HG02852 (cell line): ENCODE measurements at regions not wholly inside any gene's neighbourhood (a gene's known extent, or its start where the extent isn't known, plus 50 kb on each side); places are given as distances from the start of the nearest gene placed in this dataset.
"Not testable (repeated sequence)": the region's sequence is repeated elsewhere in the genome, so short reads cannot be mapped to it uniquely, and the experiment has no call there.

Experiments used
- ATAC-seq: cut with Tn5 transposase; IDR thresholded peaks from one replicate; pipeline ENCODE4 v1.9.1; 2021; ENCODE audit warnings: mild to moderate bottlenecking, moderate library complexity; ENCODE audit not compliant: unreplicated experiment

DNA sequence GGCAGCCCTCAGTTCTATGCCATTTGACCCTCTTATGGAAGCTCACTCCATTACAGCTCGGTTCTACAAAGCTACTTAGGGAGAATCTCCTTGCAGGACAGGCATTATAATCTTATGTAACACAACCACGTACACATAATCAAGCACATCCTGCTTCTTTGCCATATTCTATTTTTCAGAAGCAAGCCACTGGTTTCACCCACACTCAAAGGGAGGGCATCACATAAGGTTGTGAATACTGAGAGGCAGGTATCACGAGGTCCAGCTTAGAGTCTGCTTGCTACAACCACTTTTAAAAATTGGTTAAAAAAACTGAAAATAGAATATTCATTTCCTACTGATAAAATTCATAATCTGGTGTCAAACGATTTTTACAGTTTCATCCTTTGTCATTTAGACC lies 589.2 kb downstream of the SLC16A7 start:
- ATAC-seq = no peak

DNA sequence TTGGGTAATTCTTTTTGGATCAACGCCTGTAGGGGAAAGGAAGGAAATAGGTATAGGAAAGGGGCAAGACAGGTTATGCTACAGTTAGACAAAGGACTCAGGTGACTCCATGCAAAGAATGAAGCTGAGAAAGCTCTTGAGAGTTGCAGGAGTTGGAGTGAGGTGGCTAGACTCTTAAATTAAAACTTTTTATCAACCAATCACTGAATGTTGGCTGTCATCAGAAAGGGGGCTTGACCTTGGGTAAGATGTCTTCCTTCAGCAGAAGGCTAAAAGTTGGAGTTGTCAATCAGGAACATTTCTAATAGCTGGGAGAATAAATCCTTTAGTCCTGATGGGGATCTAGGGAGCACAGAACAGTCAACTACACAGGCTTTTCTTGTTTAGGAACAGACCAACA lies 595.4 kb downstream of the SLC16A7 start:
- no peak for ATAC-seq

DNA sequence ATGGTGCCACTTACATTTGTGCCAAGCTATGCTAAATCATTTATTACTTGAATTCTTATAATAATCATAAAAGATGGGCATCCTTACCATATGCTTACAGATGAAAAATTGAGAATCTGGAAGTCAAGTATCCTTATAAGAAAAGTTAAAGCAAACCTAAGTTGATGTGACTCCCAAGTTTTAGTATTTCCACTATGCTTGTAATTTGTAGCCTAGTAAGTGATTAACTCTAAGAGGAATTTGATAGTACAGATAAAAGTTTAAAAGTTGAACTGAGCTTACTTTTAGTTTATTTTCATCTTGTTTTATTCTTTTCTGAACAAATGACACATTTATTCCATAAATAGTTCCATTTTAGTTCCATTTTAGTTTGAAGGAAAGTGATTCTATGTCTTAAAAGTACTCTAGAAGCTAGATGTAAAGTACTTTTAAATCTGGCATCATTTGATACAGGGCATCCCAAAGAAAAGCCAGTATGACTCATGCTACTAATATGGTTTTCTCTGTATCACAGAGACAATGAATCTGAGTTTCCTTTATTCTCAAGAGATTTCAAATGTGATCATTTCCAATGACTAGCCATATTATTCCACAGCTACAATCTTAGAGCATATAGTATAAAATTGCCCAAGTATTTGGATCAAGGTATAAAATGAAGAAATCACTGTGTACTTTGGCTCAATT lies 596.0 kb downstream of the SLC16A7 start:
- no peak for ATAC-seq

DNA sequence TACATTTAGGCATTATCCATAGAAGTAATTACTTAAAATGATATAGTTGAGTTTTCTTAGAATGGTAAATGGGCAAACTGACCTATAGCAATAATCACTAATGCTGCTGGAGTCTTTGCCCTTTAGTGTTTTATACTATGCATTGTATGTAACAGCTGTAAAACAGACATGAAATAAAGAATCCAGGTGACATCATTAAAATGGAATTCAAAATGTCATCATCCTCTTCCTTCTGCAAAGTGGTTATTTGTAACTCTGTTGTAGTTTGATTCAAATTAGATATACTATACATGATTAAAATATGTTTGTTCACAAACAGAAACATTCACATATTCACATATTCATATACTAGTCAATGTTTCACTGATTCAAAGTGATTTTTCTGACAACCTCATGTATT lies 598.8 kb downstream of the SLC16A7 start:
- ATAC-seq = no peak

DNA sequence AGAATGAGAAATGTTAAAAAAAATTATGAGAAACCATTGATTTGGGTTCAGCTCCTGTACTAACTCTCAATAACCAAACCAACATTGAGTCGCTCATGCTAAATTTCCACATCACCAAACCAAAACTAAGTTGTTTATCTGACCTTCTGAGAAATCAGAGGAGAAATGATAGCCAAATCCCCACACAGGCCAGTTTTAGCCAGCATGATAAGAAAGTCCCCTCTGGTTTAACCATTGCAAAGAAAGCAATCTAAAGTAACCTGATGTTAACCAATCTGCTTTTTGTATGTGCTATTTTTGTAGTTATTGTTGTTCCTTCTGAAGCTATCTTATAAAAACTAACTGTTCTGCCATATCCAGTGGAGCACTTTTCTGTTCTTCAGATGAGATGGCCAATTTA lies 599.7 kb downstream of the SLC16A7 start:
- no peak for ATAC-seq

DNA sequence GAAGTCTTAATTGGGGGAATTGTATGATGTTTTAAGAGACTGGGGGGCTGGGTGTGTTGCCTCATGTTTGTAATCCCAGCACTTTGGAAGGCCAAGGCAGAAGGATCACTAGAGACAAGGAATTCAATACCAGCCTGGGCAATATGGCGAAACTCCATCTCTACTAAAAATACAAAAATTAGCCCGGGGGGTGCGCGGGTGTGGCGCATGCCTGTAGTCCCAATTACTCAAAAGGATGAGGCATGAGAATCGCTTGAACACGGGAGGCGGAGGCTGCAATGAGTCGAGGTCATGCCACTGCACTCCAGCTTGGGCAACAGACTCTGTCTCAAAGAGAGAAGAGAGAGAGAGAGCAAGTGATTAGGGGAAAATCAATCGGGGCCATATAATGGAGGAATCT lies 600.5 kb downstream of the SLC16A7 start:
- no peak for ATAC-seq

DNA sequence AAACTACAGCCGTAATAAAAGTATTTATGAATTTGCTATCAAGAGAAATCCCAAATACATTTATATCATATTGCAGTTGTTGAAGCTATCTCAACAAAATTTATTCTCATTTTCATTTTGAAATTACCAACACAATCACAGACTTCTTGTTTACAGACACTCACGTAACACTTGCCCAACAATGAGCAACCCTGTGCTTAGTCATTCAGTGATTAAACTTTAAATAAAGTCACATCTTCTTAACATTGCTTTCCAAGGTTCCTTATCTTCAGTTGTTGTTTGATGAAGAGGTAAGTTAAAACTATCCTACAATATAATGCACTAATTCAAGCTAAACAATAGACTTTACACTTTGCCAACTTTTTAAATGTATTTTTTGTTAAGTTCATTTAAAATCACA lies 601.8 kb downstream of the SLC16A7 start:
- ATAC-seq = no peak

DNA sequence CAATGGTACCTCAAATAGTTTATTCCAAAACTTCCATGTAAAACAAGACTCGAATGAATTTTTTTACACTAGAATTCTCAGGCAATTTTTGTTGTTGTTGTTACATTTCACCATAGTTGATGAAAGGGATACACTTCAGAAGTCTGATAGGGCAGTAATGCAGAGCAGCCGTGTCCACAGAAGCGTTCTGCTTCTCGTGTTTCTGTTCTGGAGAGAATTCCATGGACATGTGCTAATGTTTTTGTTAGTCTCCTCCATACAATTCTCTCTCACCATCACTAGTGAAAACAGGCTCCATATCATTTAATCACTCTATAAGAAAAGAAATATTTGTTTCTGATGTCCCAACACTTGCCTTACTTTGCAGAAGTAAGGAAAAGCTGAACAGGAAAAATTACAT lies 606.1 kb downstream of the SLC16A7 start:
- ATAC-seq = no peak

DNA sequence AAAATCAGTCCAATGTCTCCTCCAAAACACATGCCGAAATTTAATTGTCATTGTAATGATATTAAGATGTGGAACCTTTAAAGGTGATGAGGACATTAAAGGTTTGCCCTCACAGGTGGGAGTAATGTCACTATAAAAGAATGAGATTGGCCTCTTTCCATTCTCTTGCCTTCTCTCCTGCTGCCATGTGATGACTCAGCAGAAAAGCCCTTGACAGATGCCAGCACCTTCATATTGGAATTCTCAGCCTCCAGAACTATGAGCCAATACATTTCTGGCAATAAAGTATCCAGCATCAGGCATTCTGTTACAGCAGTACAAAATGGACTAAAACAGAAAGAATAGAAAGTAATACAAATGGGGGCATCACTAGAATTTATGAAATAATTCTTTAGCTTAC lies 609.7 kb downstream of the SLC16A7 start:
- no peak for ATAC-seq

DNA sequence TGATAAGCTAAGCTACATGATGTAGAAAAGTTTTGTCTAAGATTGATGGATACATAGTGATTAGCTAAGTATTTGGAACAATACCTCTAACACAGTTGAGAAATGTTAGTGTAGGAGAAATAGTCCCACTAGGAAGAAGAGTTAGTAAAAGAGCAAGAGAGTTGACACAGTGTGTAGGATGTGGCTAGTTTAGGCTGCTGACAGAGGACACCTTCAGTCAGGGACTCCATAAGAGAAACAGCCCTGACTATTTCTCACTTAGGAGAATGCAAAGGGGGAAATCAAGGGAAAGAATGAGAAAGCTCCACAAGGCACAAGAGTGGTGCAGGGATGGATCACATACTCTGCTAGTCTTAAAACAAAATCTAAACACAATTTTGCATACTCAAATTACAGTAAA lies 613.7 kb downstream of the SLC16A7 start:
- ATAC-seq = no peak

DNA sequence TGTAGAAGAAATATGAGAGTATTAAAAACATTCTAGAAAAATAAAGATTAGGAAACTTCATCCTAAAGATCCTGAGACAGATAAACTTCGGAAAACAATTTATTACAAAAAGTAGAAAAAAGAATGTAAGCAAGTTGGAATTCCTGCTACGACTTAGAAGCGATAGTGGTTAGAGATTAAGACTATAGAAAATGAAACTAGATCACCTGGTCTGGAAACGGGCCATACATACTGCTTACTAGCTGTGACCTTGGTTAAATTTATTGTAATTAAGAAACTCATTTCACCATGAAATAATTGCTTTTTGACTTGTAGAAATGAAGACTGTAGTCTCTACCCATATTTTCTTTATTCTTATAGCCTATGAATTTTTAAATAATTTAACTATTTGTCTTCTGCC lies 614.1 kb downstream of the SLC16A7 start:
- ATAC-seq = no peak

DNA sequence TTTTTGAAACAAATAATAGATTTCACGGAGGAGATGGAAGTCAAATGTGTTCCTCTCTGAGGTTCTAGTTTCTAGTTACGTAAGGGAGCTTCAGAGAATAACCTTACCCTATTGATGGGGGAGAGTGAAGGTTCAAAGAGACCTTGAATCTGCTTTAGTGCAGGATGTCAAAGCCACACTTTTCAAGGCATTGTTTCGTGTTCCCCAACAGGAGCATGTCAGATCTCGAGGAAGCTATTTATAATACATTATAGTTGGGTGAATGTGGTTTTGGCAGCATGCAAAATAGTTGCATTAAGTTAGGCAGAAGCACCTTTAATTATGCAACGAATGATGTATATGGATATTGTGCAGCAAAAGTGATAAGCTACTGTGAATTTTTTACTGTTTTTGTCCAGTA lies 614.9 kb downstream of the SLC16A7 start:
- no peak for ATAC-seq

DNA sequence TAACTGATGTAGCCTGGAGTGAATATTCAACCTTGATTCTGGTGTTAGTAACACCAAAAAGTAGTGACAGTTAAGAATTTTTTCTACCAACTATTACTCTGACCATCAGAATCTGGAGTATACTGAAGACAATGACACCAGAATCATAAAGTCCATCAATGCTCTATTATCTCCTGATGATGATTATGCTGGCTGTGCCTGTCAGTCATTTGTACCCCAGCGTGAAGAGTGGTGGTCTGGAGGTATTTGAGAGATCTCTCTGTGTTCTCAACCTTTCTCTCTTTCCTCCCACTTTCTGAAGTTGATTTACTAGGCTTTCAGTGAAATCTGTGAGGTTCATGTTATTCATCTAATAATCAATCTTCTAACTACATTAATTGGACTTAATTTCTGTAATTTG lies 615.4 kb downstream of the SLC16A7 start:
- no peak for ATAC-seq

DNA sequence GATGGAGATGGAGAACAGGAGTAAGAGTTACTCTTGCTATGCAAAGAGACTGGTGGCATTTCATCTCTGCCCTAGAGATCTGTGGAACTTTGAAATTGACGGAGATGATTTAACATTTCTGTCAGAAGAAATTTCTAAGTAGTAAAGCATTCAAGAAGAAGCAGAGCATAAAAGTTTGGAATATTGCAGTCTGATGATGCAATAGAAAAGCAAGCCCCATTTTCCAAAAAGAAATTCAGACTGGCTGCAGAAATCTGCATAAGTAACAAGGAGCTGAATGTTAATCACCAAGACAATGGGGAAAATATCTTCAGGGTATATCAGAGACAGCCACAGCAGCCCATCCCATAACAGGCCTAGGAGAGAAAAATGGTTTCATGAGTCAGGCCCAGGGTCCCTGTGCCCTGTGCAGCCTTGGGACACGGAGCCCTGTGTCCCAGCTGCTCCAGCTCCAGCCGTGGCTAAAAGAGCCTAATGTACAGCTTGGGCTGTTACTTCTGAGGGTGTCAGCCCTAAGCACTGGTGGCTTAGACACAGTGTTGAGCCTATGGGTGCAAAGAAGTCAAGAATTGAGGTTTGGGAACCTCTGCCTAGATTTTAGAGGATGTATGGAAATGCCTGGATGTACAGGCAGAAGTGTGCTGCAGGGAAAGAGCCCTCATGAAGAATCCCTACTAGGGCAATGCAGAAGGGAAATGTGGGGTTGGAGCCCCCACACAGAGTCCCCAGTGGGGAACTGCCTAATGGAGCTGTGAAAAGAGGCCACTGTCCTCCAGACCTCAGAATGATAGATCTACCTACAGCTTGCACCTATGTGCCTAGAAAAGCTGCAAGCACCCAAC lies 616.6 kb downstream of the SLC16A7 start:
- no peak for ATAC-seq

DNA sequence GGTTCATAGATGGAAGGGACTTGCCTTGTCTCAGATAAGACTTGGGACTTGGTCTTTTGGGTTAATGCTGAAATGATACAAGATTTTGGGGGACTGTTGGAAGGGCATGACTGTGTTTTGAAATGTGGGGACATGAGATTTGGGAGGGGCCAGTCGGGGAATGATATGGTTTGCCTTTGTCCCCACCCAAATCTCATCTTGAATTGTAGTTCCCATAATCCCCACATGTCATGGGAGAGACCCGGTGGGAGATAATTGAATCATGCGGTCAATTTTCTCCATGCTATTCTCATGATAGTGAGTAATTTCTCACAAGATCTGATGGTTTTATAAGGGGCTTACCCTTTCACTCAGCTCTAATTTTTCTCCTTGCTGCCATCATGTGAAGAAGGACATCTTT lies 617.4 kb downstream of the SLC16A7 start:
- ATAC-seq = not testable (repeated sequence)

DNA sequence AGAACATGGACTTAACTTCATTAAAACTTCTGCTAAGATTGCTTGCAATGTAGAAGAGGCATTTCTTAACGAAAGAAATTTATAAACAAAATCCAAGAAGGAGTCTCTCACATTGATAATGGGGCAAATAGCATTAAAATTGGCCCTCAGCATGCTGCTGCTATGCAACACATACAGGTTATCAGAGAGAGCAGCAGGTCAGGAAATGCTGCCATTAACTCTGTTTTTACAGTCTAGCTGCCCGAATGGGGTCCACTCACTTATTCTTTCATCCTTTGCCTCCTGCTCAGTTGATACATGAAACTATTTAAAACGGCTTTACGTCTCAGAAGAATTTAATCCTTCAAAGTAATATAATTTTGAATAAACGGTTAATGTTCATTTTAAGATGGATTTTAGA lies 620.4 kb downstream of the SLC16A7 start:
- no peak for ATAC-seq

DNA sequence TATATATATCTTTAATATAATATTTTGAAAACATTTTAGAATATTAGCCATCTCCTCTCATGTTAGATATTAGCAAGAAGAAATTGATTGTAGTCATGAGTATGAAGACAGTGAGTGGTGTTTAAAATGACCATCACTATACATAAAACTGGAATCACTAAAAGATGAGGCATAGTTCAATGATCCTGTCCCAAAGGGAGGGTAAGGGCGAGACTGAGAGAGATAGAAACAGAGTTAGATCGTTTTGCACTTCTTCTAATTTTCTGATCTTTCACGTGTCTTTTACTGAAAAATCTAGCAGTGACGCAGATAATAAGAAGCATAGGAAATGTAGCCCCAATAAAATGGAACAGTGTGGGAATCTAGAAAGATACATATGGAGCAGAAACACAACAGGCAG lies 627.4 kb downstream of the SLC16A7 start:
- ATAC-seq = no peak

DNA sequence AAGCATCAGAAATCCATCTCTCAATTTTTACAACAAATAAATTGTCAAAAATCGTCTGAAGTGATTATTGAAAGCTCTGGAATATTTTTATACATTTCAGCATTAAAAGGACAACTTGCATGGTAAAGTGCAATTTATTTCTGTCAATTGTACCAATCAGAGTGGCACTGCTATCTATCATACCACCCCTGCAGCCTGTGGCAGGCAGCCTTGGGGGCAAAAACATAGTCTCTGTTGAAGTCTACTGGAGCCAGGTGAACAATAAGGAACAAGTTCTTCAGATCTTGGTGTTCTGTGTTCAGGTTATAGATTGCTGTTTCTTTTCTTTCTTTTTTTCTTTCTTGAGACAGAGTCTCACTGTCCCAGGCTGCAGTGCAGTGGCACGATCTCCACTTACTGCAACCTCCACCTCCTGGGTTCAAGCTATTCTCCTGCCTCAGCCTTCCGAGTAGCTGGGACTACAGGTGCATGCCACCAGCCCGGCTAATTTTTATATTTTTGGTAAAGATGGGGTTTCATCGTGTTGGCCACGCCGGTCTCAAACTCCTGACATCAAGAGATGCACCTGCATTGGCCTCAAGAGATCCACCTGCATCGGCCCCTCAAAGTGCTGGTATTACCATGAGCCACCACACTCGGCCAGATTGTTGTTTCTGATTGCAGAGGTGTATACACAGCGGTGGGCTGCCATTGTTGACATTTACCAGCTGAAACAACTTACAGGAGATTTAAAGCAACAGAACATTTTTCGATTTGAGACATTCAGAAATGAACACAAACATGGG lies 629.6 kb downstream of the SLC16A7 start:
- no peak for ATAC-seq

DNA sequence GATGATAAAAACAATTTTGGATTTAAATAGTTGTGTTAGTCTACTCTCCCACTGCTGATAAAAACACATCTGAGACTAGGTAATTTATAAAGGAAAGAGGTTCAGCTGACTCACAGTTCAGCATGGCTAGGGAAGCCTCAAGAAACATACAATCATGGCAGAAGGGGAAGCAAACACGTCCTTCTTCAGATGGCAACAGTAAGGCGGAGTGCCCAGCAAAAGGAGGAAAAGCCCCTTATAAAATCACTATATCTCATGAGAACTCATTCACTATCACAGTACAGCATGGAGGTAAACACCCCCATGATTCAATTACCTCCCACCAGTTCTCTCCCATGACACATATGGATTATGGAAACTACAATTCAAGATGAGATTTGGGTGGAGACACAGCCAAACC lies 632.1 kb downstream of the SLC16A7 start:
- no peak for ATAC-seq

DNA sequence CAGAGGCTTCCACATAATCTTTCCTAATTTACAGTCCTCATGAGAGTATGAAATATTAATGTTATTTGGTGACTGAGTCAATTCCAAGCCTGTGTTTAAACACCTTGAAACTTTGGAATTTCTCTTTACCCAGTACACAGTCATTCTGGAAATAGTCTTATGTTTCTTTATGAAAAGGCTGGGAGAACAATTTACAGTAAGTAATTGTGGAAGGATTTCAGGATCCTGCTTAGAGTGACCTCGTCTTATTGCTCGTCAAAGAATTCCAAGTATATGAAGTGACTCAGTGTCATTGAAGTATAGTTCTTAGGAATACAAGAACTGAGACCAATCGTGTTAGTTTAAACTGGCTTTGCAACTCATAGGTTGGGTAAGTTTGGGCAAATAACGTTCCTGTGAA lies 634.2 kb downstream of the SLC16A7 start:
- ATAC-seq = no peak

DNA sequence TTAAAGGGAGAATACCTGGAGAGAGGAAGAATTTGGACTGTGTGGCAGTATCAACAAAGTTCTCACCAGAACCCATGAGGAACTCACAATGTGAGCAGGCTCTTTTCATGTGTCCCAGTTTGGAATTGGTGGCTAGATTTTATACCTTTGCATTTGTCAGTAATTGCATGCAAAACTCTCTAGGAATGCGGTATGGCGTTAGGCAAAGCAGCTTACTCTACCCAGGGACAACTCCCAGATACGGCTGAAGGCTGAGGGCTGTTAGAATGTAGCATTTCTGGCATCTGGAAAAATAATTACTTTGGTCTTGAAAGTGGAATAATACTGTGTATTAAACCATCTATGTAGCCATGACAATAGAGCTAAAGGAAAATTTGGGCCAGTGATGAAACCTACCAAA lies 635.5 kb downstream of the SLC16A7 start:
- ATAC-seq = no peak
